GM21529 (cell line): ENCODE measurements at regions not wholly inside any gene's neighbourhood (a gene's known extent, or its start where the extent isn't known, plus 50 kb on each side); places are given as distances from the start of the nearest gene placed in this dataset.
"Not testable (repeated sequence)": the region's sequence is repeated elsewhere in the genome, so short reads cannot be mapped to it uniquely, and the experiment has no call there.

Experiments
- ATAC-seq: cut with Tn5 transposase; IDR thresholded peaks from one replicate; pipeline ENCODE4 v1.9.1; 2021; ENCODE audit not compliant: unreplicated experiment

GRCh38 chr7:109577265-109577664, 1007.6 kb downstream of the DNAJB9 start:
- no peak for ATAC-seq

GRCh38 chr7:109579901-109580300, 1010.2 kb downstream of the DNAJB9 start:
- ATAC-seq, result no peak

GRCh38 chr7:109582211-109582610, 1012.5 kb downstream of the DNAJB9 start:
- ATAC-seq, result no peak

- not testable (repeated sequence) for ATAC-seq
Observed at GRCh38 chr7:109596948-109597347, 1027.3 kb downstream of the DNAJB9 start.

GRCh38 chr7:109611656-109612055, 1042.0 kb downstream of the DNAJB9 start:
- no peak for ATAC-seq

- ATAC-seq, result no peak
Observed at GRCh38 chr7:109616551-109617069, 1046.9 kb downstream of the DNAJB9 start.

- no peak for ATAC-seq
Observed at GRCh38 chr7:109622320-109622719, 1052.6 kb downstream of the DNAJB9 start.

GRCh38 chr7:109632890-109633289, 1063.2 kb downstream of the DNAJB9 start:
- not testable (repeated sequence) for ATAC-seq

GRCh38 chr7:109635374-109635773, 1065.7 kb downstream of the DNAJB9 start:
- no peak for ATAC-seq

GRCh38 chr7:109637428-109637990, 1067.8 kb downstream of the DNAJB9 start:
- no peak for ATAC-seq

GRCh38 chr7:109638321-109638720, 1068.6 kb downstream of the DNAJB9 start:
- no peak for ATAC-seq

- ATAC-seq, result no peak
Observed at GRCh38 chr7:109639561-109639960, 1069.9 kb downstream of the DNAJB9 start.

GRCh38 chr7:109641445-109641844, 1071.8 kb downstream of the DNAJB9 start:
- ATAC-seq, result no peak

- no peak for ATAC-seq
Observed at GRCh38 chr7:109646124-109646523, 1076.5 kb downstream of the DNAJB9 start.

GRCh38 chr7:109646594-109646993, 1076.9 kb downstream of the DNAJB9 start:
- ATAC-seq, result not testable (repeated sequence)

- not testable (repeated sequence) for ATAC-seq
Observed at GRCh38 chr7:109647263-109647662, 1077.6 kb downstream of the DNAJB9 start.

- no peak for ATAC-seq
Observed at GRCh38 chr7:109659261-109659660, 1089.6 kb downstream of the DNAJB9 start.

- ATAC-seq, result no peak
Observed at GRCh38 chr7:109660401-109660800, 1090.7 kb downstream of the DNAJB9 start.

GRCh38 chr7:109663806-109664205, 1094.1 kb downstream of the DNAJB9 start:
- no peak for ATAC-seq

GRCh38 chr7:109687269-109687668, 1117.6 kb downstream of the DNAJB9 start:
- ATAC-seq, result not testable (repeated sequence)

- ATAC-seq, result not testable (repeated sequence)
Observed at GRCh38 chr7:109692613-109693012, 1122.9 kb downstream of the DNAJB9 start.

- ATAC-seq, result no peak
Observed at GRCh38 chr7:109694149-109695071, 1124.7 kb downstream of the DNAJB9 start.
